HG03039 (cell line): ENCODE measurements at regions not wholly inside any gene's neighbourhood (a gene's known extent, or its start where the extent isn't known, plus 50 kb on each side); places are given as distances from the start of the nearest gene placed in this dataset.

ENCODE experiments used
- ATAC-seq: cut with Tn5 transposase; IDR thresholded peaks from one replicate; pipeline ENCODE4 v1.9.1; 2021; ENCODE audit warnings: mild to moderate bottlenecking, moderate library complexity; ENCODE audit not compliant: unreplicated experiment

DNA sequence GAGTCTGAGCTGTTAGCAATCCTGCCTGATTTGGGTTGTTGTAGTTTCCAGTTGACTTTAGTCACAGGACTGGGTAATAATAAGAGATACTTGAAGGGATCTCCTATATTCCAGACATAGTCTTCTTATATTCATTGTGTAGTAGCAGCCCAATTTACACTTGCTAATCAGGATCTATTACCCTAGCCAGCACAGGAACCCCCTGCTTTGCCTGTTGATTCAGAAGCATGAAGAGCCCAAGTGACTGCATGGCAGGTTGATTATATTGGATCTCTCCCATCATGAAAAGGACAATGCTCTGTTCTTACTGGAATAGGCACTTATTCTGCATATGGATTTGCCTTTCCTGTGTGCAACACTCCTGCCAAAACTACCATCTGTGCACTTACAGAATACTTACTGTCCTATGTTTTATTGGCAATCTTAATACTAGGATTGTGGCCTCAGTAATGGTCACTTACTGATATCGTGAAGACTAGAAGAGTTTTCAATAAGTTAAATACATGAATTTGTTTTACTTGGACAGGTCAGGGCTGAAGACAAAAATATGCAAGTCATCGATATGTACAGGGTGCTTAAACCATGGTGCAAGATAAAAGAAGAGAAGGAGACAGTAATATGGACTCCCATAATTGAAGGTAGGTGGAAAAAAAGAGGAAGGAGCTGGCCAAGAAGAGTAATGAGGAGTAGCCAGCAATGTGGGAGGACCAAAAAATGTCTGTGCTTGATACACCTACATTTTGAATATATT lies 304.1 kb downstream of the MCTP2 start:
- no peak for ATAC-seq

DNA sequence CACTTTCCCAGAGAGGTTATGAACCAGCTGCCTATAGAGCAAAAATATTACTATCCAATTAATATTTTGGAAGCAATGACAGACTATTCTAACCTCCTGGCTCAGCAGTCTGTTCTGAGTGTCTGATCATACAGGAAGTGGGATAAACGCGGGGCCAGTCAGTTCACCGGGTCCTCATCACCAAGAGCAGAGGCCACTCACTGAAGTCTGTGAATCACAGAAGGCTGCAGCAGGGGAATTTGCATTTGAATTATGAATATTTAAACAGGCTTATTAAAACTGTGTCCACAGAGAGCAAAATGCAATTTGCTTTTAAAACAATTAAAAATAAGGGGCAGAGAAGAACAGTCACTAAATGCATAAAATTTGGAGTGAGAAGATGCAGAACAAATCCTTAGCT lies 305.2 kb downstream of the MCTP2 start:
- ATAC-seq: no peak

DNA sequence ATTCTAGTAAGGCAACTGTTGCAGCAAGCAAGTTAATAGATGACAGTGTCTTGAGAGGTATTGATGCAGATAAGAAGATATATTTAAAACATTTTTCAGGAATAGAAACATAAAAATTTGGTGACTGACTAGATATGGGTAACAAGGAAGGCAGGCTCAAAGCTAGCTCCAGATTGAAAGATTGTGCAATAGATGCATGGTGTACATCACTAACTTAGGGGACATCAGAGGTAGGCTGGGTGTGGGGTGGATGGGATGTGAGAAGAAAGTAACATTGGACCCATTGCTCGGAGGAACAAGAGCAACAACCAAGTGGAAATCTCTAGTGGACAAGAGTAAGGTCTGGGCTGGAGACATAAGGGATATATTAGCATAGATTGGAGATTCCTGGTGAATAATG lies 306.9 kb downstream of the MCTP2 start:
- no peak for ATAC-seq

DNA sequence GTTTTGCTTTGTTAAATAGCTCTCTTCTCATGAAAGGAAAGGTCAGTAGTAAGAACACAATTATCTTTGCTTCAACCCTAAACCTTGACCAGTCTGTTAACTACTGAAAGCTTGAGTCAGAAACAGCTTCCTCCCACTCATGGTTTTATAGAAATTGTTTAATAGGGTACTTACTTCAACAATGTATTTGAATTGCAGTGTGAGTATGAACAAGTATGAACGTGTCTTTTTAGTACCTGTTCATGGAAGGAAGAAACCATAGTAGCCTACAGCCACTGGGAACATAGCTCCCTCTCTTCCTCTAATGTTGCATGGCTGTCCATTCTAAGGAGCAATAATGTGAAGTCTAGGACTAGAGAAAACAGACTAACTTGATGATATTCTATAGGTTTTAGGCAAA lies 311.0 kb downstream of the MCTP2 start:
- no peak for ATAC-seq

DNA sequence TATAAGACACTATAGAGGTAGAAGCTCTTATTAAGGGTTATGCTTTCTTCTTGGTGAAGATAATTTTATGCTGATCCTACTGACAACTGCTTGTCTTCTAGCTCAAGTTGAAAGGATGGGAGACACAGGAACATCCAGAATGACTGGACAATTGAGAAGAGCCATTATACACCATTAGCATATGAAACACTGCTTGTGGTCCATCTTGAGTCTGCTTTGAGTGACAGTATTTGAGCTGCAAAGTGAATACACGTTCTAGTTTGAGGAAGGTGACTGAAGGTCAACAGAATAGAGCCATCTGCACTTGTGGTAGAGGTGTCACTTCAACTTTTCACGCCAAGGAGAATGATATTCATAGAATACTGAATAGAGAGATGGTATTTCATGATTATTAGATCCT lies 315.4 kb downstream of the MCTP2 start:
- ATAC-seq: no peak

DNA sequence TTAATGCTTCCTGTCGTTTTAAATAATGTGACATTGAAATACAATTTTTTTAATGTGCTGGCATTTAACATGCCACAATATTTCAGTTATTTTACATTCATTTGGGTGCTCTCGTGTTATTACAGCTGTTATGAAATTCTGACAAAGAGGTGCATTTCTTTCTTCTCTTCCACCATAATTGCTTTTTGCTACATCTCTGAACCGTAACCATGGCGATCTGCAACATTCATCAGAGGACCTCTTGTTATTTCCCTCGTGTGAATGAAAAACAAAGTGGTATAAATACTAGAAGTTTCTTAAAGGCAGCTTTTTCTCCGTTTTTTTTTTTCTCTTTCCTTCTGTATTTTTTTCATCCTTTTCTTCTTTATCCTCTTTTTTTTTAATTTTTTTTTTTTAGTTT lies 316.4 kb downstream of the MCTP2 start:
- ATAC-seq: no peak

DNA sequence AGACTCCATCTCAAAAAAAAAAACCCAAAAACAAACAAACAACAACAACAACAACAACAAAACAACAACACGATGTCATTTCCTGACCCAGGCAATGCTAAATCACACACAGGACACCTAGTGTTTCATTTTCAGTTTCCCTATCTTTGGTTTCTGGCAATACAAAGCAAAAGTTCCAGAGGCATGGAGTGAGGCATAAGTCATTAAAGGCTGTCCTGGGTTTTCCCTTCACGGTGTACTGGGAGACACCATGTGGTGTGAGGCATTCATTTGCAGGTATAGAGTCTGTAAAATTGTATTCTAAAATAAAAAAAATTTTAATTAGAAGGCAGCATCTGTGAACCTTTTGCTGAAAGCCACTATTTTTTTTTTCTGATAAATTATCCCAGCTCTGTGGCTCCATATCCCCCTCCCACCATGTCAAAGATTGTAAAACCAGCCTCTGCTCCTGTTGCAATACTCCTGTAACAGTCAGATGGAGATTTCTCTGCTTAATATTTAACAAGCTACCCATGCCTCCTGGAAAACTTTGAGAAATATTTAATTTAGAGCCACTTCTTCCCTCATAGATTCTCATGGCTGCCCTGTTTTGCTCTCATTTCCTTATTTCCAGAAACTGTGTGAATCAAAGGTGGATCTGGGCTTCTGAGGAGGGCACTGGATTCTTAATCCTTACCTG lies 324.6 kb downstream of the MCTP2 start:
- no peak for ATAC-seq

DNA sequence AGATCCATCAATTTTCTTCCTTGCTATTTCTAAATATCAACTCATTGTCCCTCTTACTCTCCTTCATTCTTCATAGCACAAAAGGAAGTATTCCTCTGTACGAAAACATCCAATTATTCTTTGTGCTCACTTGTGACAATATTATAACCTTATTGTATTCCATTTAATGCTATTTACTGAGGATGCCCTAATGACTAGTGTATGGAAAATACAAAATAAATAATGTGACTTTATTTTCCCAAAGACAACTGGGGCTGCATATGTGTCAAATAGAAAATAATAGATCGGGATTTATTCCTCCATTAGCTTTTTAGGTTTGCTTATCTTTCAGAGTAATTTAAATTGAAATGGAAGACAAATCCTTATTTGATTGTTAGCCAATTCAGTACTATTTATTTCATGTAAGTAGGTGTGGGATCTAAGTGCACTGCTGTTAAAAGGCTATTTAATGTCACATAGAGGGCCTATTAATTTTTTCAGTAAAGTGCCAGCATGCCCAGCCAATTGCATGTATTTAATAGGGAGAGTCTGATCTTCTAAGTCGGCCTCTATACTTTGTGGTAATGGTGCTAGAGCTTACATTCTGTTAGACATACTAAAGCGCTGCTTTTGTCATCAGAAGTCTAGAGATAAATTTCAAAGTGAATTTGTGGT lies 329.8 kb downstream of the MCTP2 start:
- ATAC-seq: no peak

DNA sequence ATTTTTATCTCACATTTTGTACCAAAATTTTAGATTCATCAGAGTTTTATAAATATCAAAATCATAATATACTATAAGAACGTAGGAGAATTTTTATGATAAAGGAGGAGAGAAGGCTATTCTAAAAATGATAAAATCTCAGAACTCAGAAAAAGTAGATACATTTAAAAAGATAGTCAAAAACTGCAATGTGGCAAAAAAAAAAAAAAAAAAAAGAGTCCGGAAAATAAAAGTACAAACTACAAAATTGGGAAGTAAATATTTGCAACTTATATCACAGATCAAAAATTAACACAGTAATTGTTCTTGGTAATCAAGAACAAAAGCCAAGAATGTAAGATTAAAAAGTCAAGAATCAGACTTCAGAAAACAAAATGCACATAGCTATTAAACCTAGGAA lies 332.1 kb downstream of the MCTP2 start:
- ATAC-seq: no peak

DNA sequence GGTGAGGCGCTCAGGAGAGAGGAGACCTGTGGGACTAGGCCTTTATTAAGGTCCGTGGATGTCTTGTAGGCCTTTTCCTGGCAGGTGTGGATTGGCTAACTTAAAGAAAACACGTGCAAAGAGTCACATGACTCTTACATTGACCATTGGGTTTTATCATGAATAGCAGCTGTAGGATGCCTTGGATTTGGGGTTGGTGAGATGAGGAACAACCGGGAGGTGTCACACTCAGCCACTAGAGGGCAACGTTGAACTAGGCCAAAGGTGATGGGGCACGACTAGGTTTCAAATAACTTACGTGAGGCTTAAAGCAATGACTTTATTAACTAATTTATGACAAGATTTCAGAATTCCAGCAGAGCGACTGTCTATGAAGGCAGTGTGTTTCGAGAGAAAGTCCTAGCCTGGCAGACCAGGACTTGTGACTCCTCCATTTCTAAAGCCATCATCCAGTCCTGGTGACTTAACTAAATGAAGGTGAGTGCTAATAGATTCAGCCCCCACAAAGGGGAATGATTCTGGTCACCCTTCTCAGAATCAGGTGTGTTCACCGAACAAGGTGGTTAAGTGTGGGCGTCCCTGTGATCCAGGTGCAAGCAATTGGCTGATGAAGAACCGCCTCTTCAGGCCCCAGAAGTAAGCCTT lies 345.6 kb downstream of the MCTP2 start:
- ATAC-seq: peak; percentile 67

DNA sequence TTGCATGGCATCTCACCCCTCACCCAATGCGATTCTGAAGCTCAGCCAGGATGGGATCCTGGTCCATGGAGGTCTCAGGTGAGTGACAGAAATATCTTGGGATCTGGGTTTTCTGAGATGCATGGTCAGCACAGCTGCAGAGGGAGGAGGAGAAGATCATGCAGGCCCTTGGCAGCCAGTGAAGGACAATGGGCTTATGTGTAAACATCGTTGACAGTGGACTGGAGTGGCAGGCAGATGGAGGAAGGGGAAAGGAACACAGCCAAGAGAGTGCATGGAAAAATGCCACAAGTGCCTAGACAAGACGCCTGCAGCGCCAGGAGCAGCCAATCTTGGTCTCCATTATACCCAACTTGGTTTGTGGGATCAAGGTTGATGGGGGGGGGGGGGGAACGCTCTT lies 347.9 kb downstream of the MCTP2 start:
- ATAC-seq: no peak

DNA sequence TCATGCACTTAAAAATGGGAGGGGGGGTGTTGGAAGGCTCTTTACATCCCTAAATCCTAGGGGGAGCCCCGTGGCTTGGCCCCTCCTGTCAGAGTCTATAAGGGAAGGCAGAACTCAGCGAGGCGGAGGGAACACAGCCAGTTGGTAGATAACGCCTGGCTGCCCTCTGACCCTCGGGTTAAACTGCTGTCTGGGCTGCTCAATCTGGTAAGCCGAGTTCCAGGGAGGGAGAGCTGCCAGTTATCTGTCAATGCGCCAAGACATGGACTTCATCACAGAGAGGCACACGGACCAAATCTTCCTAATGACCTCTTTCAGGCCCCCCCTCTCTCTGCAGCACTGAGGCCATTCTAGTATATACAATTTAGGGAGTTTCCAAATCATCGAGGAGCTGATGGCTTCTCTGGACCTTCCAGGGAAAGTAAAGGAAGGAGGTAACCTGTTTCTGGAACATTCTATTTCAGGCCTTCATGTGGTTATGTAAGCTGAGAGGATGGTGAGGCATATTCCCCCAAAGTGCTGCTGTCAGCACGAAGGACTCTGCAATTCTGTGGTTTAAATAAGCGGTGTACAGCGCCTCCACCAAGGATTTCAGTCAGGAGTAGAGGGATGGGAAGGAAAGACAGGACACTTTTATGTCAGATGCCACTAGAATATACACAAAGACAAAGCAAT lies 349.0 kb downstream of the MCTP2 start:
- ATAC-seq: no peak

DNA sequence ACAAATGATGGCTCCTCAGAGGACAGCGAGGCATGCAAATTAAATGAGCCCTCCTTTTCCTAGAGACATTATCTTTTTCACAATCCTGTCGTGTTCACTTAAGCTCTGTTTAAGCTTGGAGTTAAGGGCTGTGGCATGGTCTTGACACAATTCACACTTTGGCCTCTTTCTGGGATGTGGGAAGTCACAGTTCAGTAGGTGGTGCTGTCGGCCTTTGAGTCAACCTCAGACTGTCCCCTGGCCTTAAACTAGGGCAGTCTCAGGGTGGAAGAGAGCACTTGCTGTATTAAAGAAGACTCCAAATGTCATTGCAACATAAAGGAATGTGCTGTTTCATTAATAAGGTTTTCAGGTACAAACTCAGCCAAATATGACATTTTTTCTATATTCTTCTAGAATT lies 351.0 kb downstream of the MCTP2 start:
- ATAC-seq: peak; percentile 52

DNA sequence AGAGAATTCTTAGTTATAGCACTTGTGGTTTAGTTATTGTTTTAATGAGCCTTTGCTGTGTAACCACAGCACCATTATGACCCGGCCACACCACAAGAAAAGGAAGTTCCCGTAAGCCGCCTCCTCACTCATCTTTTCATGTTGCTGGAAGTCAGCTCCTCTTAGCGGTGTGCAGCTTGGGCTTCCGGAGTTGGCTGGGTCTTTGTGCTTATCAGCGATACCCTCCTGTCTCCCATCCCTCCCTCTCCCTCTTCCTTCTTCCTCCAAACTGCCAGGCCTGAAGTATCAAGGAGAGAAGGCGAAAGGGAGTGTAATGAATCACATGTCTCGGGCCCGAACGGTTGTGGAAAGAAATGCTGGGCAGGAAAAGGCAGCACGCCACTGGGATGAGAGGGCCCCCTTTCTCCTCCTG lies 353.5 kb downstream of the MCTP2 start:
- ATAC-seq: peak; percentile 79

DNA sequence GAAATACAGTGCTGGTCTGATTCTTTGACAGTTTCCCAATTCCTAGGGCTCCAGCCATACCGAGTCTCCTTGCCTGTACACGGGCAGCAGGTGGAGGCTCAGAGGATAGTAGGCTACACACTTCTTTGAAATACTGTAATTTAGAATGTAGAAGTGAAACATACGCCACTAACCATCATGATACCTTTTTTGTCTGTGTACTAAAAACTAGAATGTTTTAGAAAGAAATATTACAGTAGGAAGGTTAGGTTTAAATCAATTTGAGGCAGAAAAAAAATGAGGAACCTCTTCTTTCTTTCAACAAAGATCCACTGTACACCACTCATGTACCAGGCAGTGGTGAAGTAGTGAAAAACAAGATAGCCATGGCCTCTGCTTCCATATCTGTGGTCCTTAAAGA lies 354.7 kb downstream of the MCTP2 start:
- peak; percentile 53 for ATAC-seq

DNA sequence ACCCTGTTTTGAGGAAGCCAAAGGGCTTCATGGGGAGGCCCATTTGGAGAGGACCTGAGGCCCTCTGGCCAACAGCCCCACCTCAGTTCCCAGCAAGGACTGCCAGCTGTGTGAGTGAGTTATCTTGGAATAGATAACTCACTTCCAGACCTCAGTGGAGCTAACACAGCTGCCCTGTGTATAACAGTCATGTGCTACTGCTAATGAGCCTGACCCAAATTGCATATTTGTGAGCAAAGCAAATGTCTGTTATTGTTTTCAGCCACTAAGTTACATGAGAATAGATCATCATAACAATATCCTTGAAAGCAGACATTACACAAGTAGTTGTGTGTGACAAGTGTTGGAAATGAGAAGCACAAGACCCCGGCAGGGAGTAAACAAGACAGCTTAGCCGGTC lies 355.8 kb downstream of the MCTP2 start:
- ATAC-seq: no peak

DNA sequence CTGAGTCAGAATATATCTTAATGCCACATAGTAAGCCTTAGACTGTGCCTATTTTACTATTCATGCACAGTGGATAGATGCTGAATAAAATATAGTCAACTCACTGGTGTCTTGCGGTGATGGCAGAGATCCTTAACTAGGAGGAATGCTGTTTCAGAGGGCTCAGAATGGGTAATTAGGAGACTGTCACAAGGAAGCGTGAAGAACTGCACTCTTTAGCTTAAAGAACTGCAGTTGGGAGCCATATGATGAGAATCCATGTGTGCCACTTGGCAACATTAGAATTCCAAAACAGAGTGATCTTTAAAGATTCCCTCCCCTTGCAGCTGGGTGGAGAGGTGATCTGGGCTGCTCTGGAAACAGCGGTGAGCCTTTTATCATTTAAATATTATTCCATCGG lies 357.6 kb downstream of the MCTP2 start:
- no peak for ATAC-seq

DNA sequence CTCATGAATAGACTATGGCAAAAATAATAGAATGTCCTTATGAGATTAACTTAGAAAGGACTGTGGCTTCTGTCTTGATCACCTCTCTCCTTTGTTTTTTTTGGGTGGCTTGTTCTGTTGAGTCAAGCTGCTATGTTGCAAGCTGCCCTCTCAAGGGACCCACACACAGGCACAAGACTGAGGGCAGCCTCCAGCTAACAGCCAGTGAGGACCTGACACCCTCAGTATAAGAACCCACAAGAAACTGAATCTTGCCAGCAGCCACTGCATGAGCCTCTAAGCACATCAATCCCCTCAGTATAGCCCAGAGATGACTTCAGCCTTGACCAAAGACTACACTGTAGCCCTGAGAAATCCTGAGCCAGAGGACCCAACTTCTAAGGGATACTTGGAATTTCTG lies 361.1 kb downstream of the MCTP2 start:
- ATAC-seq: no peak

DNA sequence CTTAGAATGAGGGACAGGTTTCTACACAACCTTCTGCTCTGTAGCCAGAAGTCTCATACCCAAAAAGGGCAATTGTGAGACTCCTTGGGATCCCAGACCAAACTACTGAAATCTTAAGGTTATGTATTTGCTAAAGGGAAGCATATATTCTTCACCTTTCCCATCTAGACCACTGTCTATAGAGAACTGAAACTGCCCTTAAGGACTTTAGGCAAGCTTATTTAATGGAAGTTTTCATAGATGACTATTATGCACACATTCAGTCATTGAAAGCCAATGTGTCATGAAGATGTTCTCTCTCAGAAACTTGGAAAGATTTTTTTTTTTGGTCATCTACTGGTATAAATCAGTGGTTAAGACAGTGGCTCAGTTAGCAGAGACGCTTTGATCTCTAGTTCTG lies 365.3 kb downstream of the MCTP2 start:
- no peak for ATAC-seq

DNA sequence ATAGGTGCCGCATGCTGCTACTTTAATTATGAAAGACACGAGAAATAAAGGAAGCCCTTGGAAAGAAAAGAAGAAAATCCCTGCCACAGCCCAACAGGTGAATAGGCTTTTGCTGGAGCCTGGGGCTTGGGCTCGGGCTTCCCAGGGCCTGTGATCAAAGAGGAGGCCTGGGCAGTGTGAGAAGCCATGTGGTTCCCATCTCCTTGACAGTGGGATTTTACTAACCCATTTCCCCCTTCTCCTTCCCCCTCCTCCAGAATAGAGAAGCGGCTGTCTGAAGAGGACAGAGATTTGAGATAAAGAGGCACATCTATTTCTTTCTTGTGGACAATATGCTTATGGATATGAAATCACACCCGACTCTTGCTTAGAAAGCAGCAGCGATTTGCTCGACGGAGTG lies 369.1 kb downstream of the MCTP2 start:
- no peak for ATAC-seq

DNA sequence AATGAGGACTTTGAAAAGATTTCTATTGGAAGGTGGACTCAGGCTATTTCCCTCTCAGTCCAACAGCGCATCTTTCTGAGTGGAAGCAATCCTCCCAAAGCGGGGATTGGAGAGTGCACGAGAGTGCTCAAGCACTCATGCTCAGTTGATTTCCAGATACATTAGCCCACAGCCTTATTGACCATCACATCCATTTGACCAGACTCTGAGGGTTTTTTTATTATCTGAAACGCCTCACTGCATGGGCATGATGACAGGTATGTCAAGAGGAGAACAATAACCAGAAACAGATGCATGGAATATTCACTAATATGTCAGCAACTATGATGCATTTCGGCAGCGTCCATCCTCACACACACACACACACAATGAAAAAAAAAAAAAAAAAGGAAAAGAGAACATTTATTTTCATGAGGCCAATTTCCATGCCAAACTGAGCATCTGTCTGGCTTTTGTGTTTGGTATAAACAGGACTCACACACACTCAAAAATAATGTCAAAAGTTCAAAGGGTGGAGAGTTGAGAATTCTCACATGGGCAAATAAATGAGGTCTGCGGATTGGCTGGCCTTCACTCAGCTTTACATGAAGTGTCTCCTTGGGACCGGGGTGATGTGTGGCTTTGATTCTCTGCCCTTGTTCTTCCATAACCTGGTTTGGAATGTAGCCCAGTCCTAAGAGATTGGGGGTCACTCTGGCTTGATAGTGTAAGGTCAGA lies 371.6 kb downstream of the MCTP2 start:
- no peak for ATAC-seq
